Kidney (tissue), 13 donors: ENCODE measurements at regions not wholly inside any gene's neighbourhood (a gene's known extent, or its start where the extent isn't known, plus 50 kb on each side); places are given as distances from the start of the nearest gene placed in this dataset.

Experiments used
- DNase-seq, 5 donors: peaks; one replicate each; pipeline ENCODE4 v3.0.0-alpha.2; 2013 to 2020
- FAIRE-seq: peaks from 2 replicates; lab custom pipeline; 2012; peaks lifted over from hg19 to GRCh38; lab: Jason Lieb, UNC
- H3K27ac ChIP-seq, 2 donors: one replicate each; pipeline ENCODE4 v1.7.0; 2013; ENCODE audit warnings: low read depth in 2 of 2, low read length in 2 of 2, inconsistent platforms in 1 of 2
- H3K27me3 ChIP-seq: one replicate; pipeline ENCODE4 v1.7.1; 2013; ENCODE audit warnings: low read length, inconsistent platforms; ENCODE audit not compliant: control insufficient read depth, insufficient read depth
- H3K36me3 ChIP-seq, 3 donors: one replicate each; pipeline versions ENCODE4 v1.7.0 to v1.7.1; 2013; ENCODE audit warnings: low read length in 3 of 3, control low read depth in 1 of 3, inconsistent platforms in 1 of 3; ENCODE audit not compliant: insufficient read depth in 3 of 3, control insufficient read depth in 2 of 3
- H3K4me1 ChIP-seq, 3 donors: one replicate each; pipeline versions ENCODE4 v1.7.0 to v1.7.1; 2013; ENCODE audit warnings: low read length in 3 of 3, inconsistent platforms in 1 of 3, low read depth in 1 of 3; ENCODE audit not compliant: control insufficient read depth in 2 of 3, insufficient read depth in 2 of 3
- H3K4me3 ChIP-seq, 3 donors: one replicate each; pipeline versions ENCODE4 v1.7.0 to v1.8.1; 2013; ENCODE audit warnings: low read length in 3 of 3, control low read depth in 1 of 3, inconsistent platforms in 1 of 3
- H3K9ac ChIP-seq, 3 donors: one replicate each; pipeline versions ENCODE4 v1.7.0 to v1.7.1; 2013; ENCODE audit warnings: low read length in 3 of 3, control low read depth in 1 of 3, inconsistent platforms in 1 of 3
- H3K9me3 ChIP-seq, 3 donors: one replicate each; pipeline versions ENCODE4 v1.7.0 to v1.7.1; 2013; ENCODE audit warnings: low read length in 3 of 3, control low read depth in 1 of 3, inconsistent platforms in 1 of 3; ENCODE audit not compliant: control insufficient read depth in 2 of 3, insufficient read depth in 1 of 3
- CTCF ChIP-seq: IDR thresholded peaks from 3 replicates; pipeline ENCODE4 v1.5.1; 2012; ENCODE audit warnings: mild to moderate bottlenecking, moderate library complexity, borderline replicate concordance; ENCODE audit not compliant: insufficient read depth; ENCODE audit errors: extremely low read depth
- intact Hi-C: fragments of 100-400 bp; cut with DNase I; formaldehyde crosslinking; loops from one replicate; pipeline ENCODE4 v1.11.1; 2022
- donor health status: control.
- donor health status: control.
- donor health status: control.
- donor health status: control.
- donor health status: control.
- donor health status: DM: yes; HTN: yes; CAD: no.
- donor health status: Normal renal cell carcinoma (clear cell type).

GRCh38 chr3:160112481-160112880 lies 112.7 kb upstream of the C3orf80 start:
- no peak overlapping the region for H3K27ac ChIP-seq
- no peak overlapping the region for H3K9ac ChIP-seq
- FAIRE-seq, result no peak
- no peak overlapping the region for H3K4me3 ChIP-seq
- H3K27me3 ChIP-seq, result no peaks in the 10 kb centered on the region
- H3K36me3 ChIP-seq, result no peaks in the 10 kb centered on the region
- H3K9me3 ChIP-seq, result no peaks in the 10 kb centered on the region
- no peak for DNase-seq
- no peak for TF ChIP-seq CTCF
- intact Hi-C loops, result no loop called here
- no peaks in the 10 kb centered on the region for H3K4me1 ChIP-seq

GRCh38 chr3:160112996-160113395 lies 112.2 kb upstream of the C3orf80 start:
- no peak overlapping the region for H3K4me3 ChIP-seq
- no peaks in the 10 kb centered on the region for H3K36me3 ChIP-seq
- H3K27ac ChIP-seq, result no peak overlapping the region
- H3K9me3 ChIP-seq, result no peaks in the 10 kb centered on the region
- no peak for TF ChIP-seq CTCF
- H3K4me1 ChIP-seq, result no peaks in the 10 kb centered on the region
- no peaks in the 10 kb centered on the region for H3K27me3 ChIP-seq
- intact Hi-C loops, result no loop called here
- no peak for FAIRE-seq
- H3K9ac ChIP-seq, result no peak overlapping the region
- no peak for DNase-seq

GRCh38 chr3:160114355-160114995 lies 110.7 kb upstream of the C3orf80 start:
- Histone ChIP-seq H3K36me3 (no peaks in the 10 kb centered on the region), H3K27me3 (no peaks in the 10 kb centered on the region), H3K9me3 (no peaks in the 10 kb centered on the region), H3K27ac (no peak overlapping the region), H3K4me3 (no peak overlapping the region), H3K4me1 (no peaks in the 10 kb centered on the region), H3K9ac (no peak overlapping the region)
- TF ChIP-seq CTCF, result no peak
- DNase-seq (no peak), FAIRE-seq (no peak)
- intact Hi-C loops, result no loop called here

GRCh38 chr3:160115387-160115786 lies 109.8 kb upstream of the C3orf80 start:
- Histone ChIP-seq H3K27ac (no peak overlapping the region), H3K27me3 (no peaks in the 10 kb centered on the region), H3K36me3 (no peaks in the 10 kb centered on the region), H3K4me1 (no peaks in the 10 kb centered on the region), H3K9ac (no peak overlapping the region), H3K9me3 (no peaks in the 10 kb centered on the region), H3K4me3 (no peak overlapping the region)
- DNase-seq (no peak), FAIRE-seq (no peak)
- TF ChIP-seq CTCF, result no peak
- intact Hi-C loops, result no loop called here
